ENCODE measurements at regions not wholly inside any gene's neighbourhood (a gene's known extent, or its start where the extent isn't known, plus 50 kb on each side); places are given as distances from the start of the nearest gene placed in this dataset.

DNA sequence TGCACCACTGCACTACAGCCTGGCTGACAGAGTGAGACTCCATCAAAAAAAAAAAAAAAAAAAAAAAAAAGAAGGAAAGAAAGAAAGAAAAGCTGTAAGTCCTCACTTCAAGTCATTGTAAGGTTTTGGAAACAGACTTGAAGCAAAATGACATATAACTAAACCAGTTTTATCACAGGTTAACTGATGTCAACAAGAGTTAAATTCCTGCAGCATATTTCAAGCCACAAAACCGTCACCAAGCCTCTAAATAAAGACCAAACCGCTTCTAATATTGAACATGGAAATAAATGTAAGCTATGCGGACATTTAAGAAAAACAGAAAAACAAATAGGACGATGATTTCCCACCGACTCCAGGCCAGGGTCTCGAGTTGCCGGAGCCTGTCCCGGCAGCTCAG, 88.9 kb upstream of the RPS6KA2 start:
- TF ChIP-seq, protein P1, sequence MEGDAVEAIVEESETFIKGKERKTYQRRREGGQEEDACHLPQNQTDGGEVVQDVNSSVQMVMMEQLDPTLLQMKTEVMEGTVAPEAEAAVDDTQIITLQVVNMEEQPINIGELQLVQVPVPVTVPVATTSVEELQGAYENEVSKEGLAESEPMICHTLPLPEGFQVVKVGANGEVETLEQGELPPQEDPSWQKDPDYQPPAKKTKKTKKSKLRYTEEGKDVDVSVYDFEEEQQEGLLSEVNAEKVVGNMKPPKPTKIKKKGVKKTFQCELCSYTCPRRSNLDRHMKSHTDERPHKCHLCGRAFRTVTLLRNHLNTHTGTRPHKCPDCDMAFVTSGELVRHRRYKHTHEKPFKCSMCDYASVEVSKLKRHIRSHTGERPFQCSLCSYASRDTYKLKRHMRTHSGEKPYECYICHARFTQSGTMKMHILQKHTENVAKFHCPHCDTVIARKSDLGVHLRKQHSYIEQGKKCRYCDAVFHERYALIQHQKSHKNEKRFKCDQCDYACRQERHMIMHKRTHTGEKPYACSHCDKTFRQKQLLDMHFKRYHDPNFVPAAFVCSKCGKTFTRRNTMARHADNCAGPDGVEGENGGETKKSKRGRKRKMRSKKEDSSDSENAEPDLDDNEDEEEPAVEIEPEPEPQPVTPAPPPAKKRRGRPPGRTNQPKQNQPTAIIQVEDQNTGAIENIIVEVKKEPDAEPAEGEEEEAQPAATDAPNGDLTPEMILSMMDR (IDR thresholded peaks at IDR 0.05) = no peak
- no peak for TF ChIP-seq POLR2A (IDR thresholded peaks at IDR 0.05)
